Activated CD4-positive, alpha-beta T cell treated with anti-CD3 and anti-CD28 coated beads, Interleukin-2, amount 10 ng/mL, durations not matched to agents 24 days and 14 days (primary cell): ENCODE measurements at regions not wholly inside any gene's neighbourhood (a gene's known extent, or its start where the extent isn't known, plus 50 kb on each side); places are given as distances from the start of the nearest gene placed in this dataset.

Source experiments
- DNase-seq: peaks from one replicate; pipeline ENCODE4 v3.0.0; 2022
- H3K27ac Mint-ChIP-seq: one replicate; pipeline ENCODE4 v1.8.0; 2022; ENCODE audit warnings: mild to moderate bottlenecking, mixed read lengths
- H3K27me3 Mint-ChIP-seq: one replicate; pipeline ENCODE4 v1.8.0; 2022; ENCODE audit warnings: mixed read lengths
- H3K36me3 Mint-ChIP-seq: one replicate; pipeline ENCODE4 v1.8.0; 2022; ENCODE audit warnings: low read depth, mild to moderate bottlenecking, mixed read lengths
- H3K4me1 Mint-ChIP-seq: one replicate; pipeline ENCODE4 v1.8.0; 2021; ENCODE audit warnings: mixed read lengths
- H3K4me3 Mint-ChIP-seq: one replicate; pipeline ENCODE4 v1.8.0; 2022; ENCODE audit warnings: mild to moderate bottlenecking, moderate library complexity, mixed read lengths
- H3K9me3 Mint-ChIP-seq: one replicate; pipeline ENCODE4 v1.8.0; 2021; ENCODE audit warnings: mixed read lengths
- intact Hi-C: fragments of 100-400 bp; cut with micrococcal nuclease; formaldehyde crosslinking; loops from one replicate; pipeline ENCODE4 v1.15.1; 2023

DNA sequence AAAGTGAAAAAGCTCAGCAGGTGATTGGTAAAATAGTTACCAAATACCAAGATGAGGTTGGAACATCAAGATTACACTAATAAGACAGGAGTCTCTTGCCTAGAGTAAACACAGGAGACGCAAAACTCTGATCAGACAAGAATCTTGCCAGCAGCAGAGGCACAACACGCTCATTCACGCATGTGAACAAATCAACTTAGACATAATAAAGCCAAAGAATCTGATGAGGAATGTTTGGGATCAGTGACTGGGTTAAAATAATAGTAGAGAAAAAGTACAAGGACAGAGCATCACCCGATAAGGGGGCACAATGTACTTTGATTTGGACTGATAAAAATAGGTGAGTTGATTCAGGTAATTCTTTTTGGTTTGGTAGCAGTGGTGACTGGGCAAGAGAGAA is 159.5 kb upstream of the GRIP1 start:
- no peak overlapping the region for H3K4me3 Mint-ChIP-seq
- H3K27ac Mint-ChIP-seq: no peak overlapping the region
- peaks cover 2% of the 10 kb centered on the region for H3K9me3 Mint-ChIP-seq
- no peak for DNase-seq
- H3K27me3 Mint-ChIP-seq: peaks cover 7% of the 10 kb centered on the region
- H3K36me3 Mint-ChIP-seq: no peaks in the 10 kb centered on the region
- H3K4me1 Mint-ChIP-seq: peaks cover 1% of the 10 kb centered on the region
- intact Hi-C loops: no loop called here

GRCh38 chr12:66848967-66849366 is 170.1 kb upstream of the GRIP1 start:
- DNase-seq: no peak
- intact Hi-C loops: no loop called here

GRCh38 chr12:66851134-66851533 is 172.3 kb upstream of the GRIP1 start:
- H3K4me1 Mint-ChIP-seq: no peaks in the 10 kb centered on the region

More at GRCh38 chr12:66848967-66849366, 170.1 kb upstream of the GRIP1 start:
- Mint-ChIP-seq H3K4me1 (no peaks in the 10 kb centered on the region), H3K36me3 (no peaks in the 10 kb centered on the region), H3K27me3 (peaks cover 13% of the 10 kb centered on the region), H3K27ac (no peak overlapping the region), H3K9me3 (no peaks in the 10 kb centered on the region), H3K4me3 (no peak overlapping the region)

GRCh38 chr12:66852091-66852490 is 173.2 kb upstream of the GRIP1 start:
- no peaks in the 10 kb centered on the region for H3K36me3 Mint-ChIP-seq
- H3K4me3 Mint-ChIP-seq: no peak overlapping the region
- H3K9me3 Mint-ChIP-seq: no peaks in the 10 kb centered on the region
- intact Hi-C loops: no loop called here
- H3K4me1 Mint-ChIP-seq: no peaks in the 10 kb centered on the region
- no peak for DNase-seq
- H3K27me3 Mint-ChIP-seq: peaks cover 13% of the 10 kb centered on the region
- no peak overlapping the region for H3K27ac Mint-ChIP-seq

More at GRCh38 chr12:66851134-66851533, 172.3 kb upstream of the GRIP1 start:
- Mint-ChIP-seq H3K27me3 (peaks cover 13% of the 10 kb centered on the region), H3K27ac (no peak overlapping the region), H3K4me3 (no peak overlapping the region), H3K36me3 (no peaks in the 10 kb centered on the region), H3K9me3 (no peaks in the 10 kb centered on the region)
- intact Hi-C loops: no loop called here
- no peak for DNase-seq

- Mint-ChIP-seq H3K27ac (no peak overlapping the region), H3K4me1 (no peaks in the 10 kb centered on the region), H3K9me3 (no peaks in the 10 kb centered on the region), H3K36me3 (no peaks in the 10 kb centered on the region), H3K4me3 (no peak overlapping the region), H3K27me3 (peaks cover 13% of the 10 kb centered on the region)
- intact Hi-C loops: no loop called here
- DNase-seq: no peak
Measured at GRCh38 chr12:66852765-66853164, 173.9 kb upstream of the GRIP1 start.

DNA sequence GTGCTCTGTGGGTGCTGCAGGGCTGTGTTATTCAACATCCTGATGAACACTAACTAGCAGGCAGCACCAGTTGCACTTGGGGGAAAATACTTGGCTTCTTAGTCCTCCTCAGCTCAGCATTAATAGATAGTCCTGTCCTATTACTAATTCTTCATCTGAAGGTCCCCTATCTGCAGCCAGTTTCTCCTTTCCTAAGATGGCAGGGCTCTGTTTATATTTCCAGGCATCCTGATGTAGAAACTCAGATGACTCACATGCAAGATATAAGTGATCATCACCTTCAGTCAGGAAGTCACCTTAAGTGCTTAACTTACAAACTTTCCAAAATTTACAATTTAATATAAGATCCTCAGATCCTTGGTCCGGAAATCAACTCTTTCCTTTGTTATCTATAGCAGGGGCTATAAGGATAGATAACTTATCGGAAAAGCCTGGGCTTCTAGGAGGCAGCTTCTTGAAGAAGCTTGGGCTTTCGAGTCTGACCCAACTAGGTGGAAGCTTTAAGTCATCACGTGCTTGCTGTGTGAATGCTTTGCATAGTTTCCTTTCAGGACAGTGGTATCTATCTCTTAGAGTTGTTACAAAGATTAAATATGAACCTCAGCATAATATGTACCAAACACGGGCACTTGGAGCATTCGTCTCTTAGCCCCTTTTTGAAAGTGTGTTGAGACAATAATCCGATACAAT is 181.0 kb upstream of the GRIP1 start:
- H3K36me3 Mint-ChIP-seq: no peaks in the 10 kb centered on the region
- no peaks in the 10 kb centered on the region for H3K4me1 Mint-ChIP-seq
- no peak overlapping the region for H3K27ac Mint-ChIP-seq
- peaks cover 9% of the 10 kb centered on the region for H3K27me3 Mint-ChIP-seq
- intact Hi-C loops: loop anchor here (2.0 to 5.0 kb wide), 3 partner anchors 153 to 588 kb away; no protein-coding TSS in a partner anchor
- H3K9me3 Mint-ChIP-seq: no peaks in the 10 kb centered on the region
- DNase-seq: no peak
- H3K4me3 Mint-ChIP-seq: no peak overlapping the region

DNA sequence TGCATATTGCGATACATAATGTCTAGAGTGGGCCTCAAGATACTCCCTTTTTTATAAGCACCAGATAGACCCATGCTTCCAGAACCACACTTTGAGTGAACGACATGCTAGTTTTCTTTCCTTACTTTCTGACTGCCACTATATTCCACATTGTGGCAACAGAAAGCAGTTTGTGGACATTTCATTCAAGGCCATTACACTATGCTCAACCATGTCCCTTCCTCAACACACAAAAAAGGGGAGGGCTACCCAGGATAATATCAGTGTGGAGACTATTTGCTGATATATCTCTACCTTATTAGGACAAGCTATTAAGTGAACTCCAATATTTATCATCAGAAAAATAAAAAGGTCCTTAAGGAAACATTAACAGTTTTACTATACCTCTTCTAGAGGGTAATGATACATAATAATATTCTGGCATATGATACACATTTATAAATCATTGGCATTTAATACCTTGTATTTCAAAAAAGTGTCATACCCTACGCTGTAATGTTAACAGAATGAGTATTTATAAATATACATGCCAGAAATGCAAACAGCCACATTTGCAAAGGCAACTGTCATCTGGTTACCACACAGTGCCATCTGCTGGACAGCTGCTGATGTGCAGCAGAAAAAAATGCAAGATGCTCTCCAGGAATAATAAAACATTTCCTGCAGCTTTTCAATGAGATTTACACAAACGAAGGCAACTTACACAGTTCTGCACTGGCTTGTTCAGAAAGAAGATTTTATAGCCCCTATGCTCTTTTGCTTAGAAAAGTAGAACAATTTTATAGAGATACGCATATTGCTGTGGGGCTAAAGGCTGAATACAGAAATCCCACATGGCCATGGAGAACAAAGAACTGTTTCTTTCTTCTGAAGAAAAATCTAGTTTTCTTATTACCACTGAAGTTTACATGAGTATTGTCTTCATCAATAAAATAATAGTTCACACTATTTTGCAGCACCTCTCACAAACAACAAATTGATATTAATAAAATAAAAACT is 182.2 kb upstream of the GRIP1 start:
- no peak overlapping the region for H3K4me3 Mint-ChIP-seq
- H3K9me3 Mint-ChIP-seq: no peaks in the 10 kb centered on the region
- H3K4me1 Mint-ChIP-seq: no peaks in the 10 kb centered on the region
- no peaks in the 10 kb centered on the region for H3K36me3 Mint-ChIP-seq
- intact Hi-C loops: loop anchor here (2.0 to 5.0 kb wide), 3 partner anchors 154 to 589 kb away; no protein-coding TSS in a partner anchor
- peaks cover 15% of the 10 kb centered on the region for H3K27me3 Mint-ChIP-seq
- peak; percentile 89 for DNase-seq
- H3K27ac Mint-ChIP-seq: no peak overlapping the region

DNA sequence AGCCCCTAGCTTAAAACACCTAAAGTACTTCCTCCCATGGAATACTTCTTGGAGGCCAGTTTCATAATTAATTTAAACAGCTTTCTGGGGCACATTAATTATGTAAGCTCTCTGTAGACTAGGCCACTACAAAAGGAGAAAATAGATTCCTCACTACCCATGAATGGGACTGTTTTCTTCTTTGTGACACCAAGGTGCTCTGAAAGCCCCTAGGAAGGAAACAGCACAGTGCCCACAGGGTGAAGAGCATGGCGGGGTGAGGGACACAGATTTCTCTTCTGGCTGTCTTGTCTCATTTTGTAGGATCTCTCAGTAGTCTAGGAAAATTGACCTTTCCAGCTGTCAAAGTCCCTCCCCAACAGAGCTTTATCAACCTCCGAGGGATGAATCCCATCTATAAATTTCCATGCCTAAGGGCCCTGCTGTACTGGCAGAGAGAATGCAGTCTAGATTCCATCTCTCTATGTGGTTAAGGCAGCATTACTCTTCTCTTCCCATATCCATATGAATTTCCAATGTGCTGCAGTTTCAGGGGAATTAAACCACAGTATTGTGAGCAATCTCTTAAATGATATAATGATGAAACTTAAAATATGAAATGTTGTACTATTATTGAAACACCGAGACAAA is 183.6 kb upstream of the GRIP1 start:
- no peak for DNase-seq
- Mint-ChIP-seq H3K4me1 (no peaks in the 10 kb centered on the region), H3K9me3 (no peaks in the 10 kb centered on the region), H3K36me3 (no peaks in the 10 kb centered on the region), H3K4me3 (no peak overlapping the region), H3K27me3 (peaks cover 15% of the 10 kb centered on the region), H3K27ac (no peak overlapping the region)
- intact Hi-C loops: loop anchor here (5.0 kb wide), 2 partner anchors 155 to 590 kb away; no protein-coding TSS in a partner anchor

- no peak for DNase-seq
- peaks cover 15% of the 10 kb centered on the region for H3K27me3 Mint-ChIP-seq
- H3K9me3 Mint-ChIP-seq: no peaks in the 10 kb centered on the region
- H3K36me3 Mint-ChIP-seq: no peaks in the 10 kb centered on the region
- no peak overlapping the region for H3K4me3 Mint-ChIP-seq
- intact Hi-C loops: loop anchor here (5.0 kb wide), 2 partner anchors 156 to 591 kb away; no protein-coding TSS in a partner anchor
- H3K4me1 Mint-ChIP-seq: no peaks in the 10 kb centered on the region
- H3K27ac Mint-ChIP-seq: no peak overlapping the region
Measured at GRCh38 chr12:66863276-66863675, 184.4 kb upstream of the GRIP1 start.

DNA sequence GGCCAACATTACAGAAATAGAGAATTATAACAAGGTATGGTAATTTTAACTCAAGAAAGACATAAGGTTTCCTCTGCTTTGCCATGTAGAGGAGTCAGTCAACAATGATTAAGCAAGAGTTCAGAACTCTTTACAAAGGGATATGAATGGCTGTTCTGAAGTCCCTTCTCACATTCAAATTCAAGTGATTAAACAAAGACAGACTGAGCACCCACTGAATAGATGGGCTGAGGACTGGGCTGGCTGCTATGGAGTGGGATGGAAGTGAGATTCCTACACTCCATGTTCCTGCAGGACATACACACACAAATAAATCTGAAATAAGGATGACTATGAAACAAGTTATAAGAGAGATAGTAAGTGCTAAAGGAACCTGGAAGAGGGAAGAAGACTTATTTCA is 199.0 kb upstream of the GRIP1 start:
- Mint-ChIP-seq H3K27ac (no peak overlapping the region), H3K9me3 (no peaks in the 10 kb centered on the region), H3K36me3 (no peaks in the 10 kb centered on the region), H3K4me3 (no peak overlapping the region), H3K27me3 (peaks cover 2% of the 10 kb centered on the region), H3K4me1 (no peaks in the 10 kb centered on the region)
- intact Hi-C loops: no loop called here
- no peak for DNase-seq

DNA sequence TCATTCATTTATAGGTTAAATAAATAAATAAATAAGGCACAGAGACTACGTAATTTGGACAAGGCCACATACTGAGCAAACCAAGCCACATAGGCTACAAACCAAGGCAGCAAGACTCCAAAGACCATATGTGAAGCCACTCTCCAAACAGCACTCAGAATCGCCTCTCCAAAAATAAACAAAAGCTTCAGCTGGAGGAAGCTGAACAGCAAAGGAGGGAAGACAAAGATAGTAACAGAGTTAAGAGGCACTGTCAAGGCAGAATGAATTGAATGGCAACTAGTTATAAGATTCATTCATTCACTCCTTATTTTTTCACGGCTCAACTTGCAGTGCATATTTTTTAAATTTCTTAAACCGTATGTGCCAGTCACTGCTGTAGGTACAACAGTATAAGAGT is 200.5 kb upstream of the GRIP1 start:
- intact Hi-C loops: no loop called here
- Mint-ChIP-seq H3K4me1 (no peaks in the 10 kb centered on the region), H3K4me3 (no peak overlapping the region), H3K27ac (no peak overlapping the region), H3K27me3 (peaks cover 2% of the 10 kb centered on the region), H3K9me3 (no peaks in the 10 kb centered on the region), H3K36me3 (no peaks in the 10 kb centered on the region)
- DNase-seq: no peak

DNA sequence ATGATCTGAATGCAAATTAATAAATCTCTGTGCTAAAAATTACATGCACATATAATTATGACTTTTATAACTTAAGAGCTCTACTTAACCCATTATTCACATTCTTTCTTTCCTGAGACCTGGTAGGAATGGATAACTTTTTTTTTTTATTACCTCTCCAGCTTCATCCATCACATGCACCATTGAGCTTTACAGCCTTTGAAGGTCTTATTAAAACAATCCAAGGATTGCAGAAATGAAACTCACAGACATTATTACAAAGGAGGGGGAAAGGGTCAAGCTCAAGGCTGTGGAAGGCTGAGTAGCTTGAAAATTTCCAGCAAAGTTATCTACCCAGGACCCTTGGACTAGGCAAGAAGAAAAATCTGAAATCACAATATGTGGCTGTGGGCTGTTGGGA is 202.5 kb upstream of the GRIP1 start:
- Mint-ChIP-seq H3K4me3 (no peak overlapping the region), H3K27ac (no peak overlapping the region), H3K4me1 (no peaks in the 10 kb centered on the region), H3K27me3 (peaks cover 2% of the 10 kb centered on the region), H3K36me3 (no peaks in the 10 kb centered on the region), H3K9me3 (no peaks in the 10 kb centered on the region)
- intact Hi-C loops: no loop called here
- no peak for DNase-seq

- Mint-ChIP-seq H3K4me3 (no peak overlapping the region), H3K36me3 (no peaks in the 10 kb centered on the region)
Measured at GRCh38 chr12:66884091-66884490, 205.2 kb upstream of the GRIP1 start.

More at GRCh38 chr12:66884091-66884490, 205.2 kb upstream of the GRIP1 start:
- no peaks in the 10 kb centered on the region for H3K27me3 Mint-ChIP-seq
- DNase-seq: no peak
- H3K9me3 Mint-ChIP-seq: no peaks in the 10 kb centered on the region
- H3K4me1 Mint-ChIP-seq: no peaks in the 10 kb centered on the region
- H3K27ac Mint-ChIP-seq: no peak overlapping the region
- intact Hi-C loops: no loop called here
